Pancreas (tissue), 10 donors: ENCODE measurements at regions not wholly inside any gene's neighbourhood (a gene's known extent, or its start where the extent isn't known, plus 50 kb on each side); places are given as distances from the start of the nearest gene placed in this dataset.

Experiments used
- ATAC-seq, 4 donors: fragments of 200-7000 bp; cut with Tn5 transposase; one replicate each; pipeline versions ENCODE4 v1.8.0 to v1.9.1; 2020; ENCODE audit warnings: mild to moderate bottlenecking in 4 of 4, moderate library complexity in 4 of 4
- DNase-seq, 6 donors: peaks; one replicate each; pipeline ENCODE4 v3.0.0-alpha.2; 2020
- FAIRE-seq: peaks from 2 replicates; lab custom pipeline; 2012; peaks lifted over from hg19 to GRCh38; lab: Jason Lieb, UNC
- H3K27ac ChIP-seq, 4 donors: fragments of 200-600 bp; sonication (generic); 1 replicate in 3 of 4; 2 replicates in 1 of 4; pipeline versions ENCODE4 v1.5.0 to v1.8.0; 2020
- H3K27me3 ChIP-seq, 4 donors: fragments of 200-600 bp; one replicate each; pipeline ENCODE4 v1.8.0; 2021
- H3K36me3 ChIP-seq, 3 donors: fragments of 200-600 bp; sonication (generic) in 1 of 3; one replicate each; pipeline versions ENCODE4 v1.5.0 to v1.8.0; 2020 to 2021
- H3K4me1 ChIP-seq, 3 donors: fragments of 200-600 bp; one replicate each; pipeline ENCODE4 v1.8.0; 2021
- H3K4me3 ChIP-seq, 4 donors: fragments of 200-600 bp; sonication (generic) in 2 of 4; one replicate each; pipeline versions ENCODE4 v1.5.0 to v1.8.0; 2020 to 2021
- H3K9me3 ChIP-seq, 4 donors: fragments of 200-600 bp; one replicate each; pipeline ENCODE4 v1.8.0; 2021
- CTCF ChIP-seq, 4 donors: fragments of 200-600 bp; sonication (generic) in 3 of 4; IDR thresholded peaks; one replicate each; pipeline versions ENCODE4 v1.5.0 to v1.8.0; 2021; ENCODE audit warnings: antibody characterized with exemption in 4 of 4
- WGBS, 2 donors: extraction: QIAGEN DNeasy Blood & Tissue Kit; methylation state at CpG; one replicate each; pipeline ENCODE4 v1.1.7; 2013; 5-methylcytosine and 5-hydroxymethylcytosine counted together
- intact Hi-C, 3 donors: fragments of 100-400 bp; cut with DNase I; formaldehyde crosslinking; loops; one replicate each; pipeline versions ENCODE4 v1.11.1 to v1.14.2; 2022
- donor health status: healthy with polysubstance abuse.
- donor health status: DM: no; HTN: no; CAD: no; lungs with moderate emphysema.
- donor health status: DM: no; HTN: no; CAD: no.
- donor health status: control.
- donor health status: control.
- donor health status: Bipolar disorder and iron deficiency.
- donor health status: DM: yes; HTN: yes; CAD: no.
- donor health status: DM: no; HTN: no; CAD: no.
- donor health status: DM: no; HTN: no; CAD: no.
- donor health status: DM: yes; HTN: yes; CAD: no.

DNA sequence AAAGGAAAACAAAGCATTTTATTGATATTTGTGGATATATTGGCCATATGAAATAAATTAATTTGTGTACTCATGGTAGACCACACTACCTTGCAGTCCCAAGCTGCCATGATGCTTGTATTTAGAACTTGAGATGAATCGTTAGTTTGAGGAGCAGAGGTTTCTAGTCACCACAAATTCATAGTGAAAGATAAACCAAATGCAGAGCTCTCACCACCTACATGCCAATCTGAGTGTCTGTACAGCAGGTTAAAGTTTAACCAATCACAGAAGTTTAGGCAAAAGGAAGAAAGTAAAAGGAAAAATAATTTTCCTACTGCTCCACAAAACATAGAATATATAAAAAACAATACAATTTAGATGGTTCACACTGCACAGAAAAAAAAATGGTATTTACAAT lies 163.6 kb upstream of the FTMT start:
- intact Hi-C loops: no loop called here
- no peak for ATAC-seq
- no peak for TF ChIP-seq CTCF (IDR thresholded peaks at IDR 0.05)
- 18 to 36% methylated on average over 1 of the region's 1 CpG for WGBS, 2 donors
- H3K9me3 ChIP-seq: no peaks in the 10 kb centered on the region
- no peaks in the 10 kb centered on the region for H3K4me1 ChIP-seq
- FAIRE-seq: no peak
- no peak for DNase-seq
- no peaks in the 10 kb centered on the region for H3K27me3 ChIP-seq
- H3K27ac ChIP-seq: no peak overlapping the region
- H3K36me3 ChIP-seq: no peaks in the 10 kb centered on the region
- no peak overlapping the region for H3K4me3 ChIP-seq

DNA sequence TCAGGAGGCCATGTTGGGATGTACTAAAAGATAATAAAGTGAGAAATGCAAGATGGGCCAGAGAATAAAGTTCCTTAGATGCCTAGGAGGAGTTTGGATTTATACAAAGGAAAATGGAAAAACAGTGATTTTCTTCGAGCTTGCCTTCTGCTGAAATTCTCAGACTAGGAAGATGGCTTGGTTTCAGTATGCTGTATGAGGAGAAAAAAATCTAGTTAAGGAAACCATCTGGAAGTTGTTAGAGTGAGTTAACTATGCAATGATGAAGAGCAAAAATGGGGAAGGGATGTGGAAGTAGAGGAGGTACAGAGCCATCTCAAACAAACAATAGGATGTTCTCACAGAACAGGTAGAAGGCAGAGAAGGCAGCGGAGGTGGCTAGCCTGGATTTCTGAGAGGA lies 162.9 kb upstream of the FTMT start:
- no peak for ATAC-seq
- no peak for TF ChIP-seq CTCF (IDR thresholded peaks at IDR 0.05)
- Histone ChIP-seq H3K4me1 (no peaks in the 10 kb centered on the region), H3K36me3 (no peaks in the 10 kb centered on the region), H3K27me3 (no peaks in the 10 kb centered on the region), H3K4me3 (no peak overlapping the region), H3K9me3 (no peaks in the 10 kb centered on the region), H3K27ac (no peak overlapping the region)
- FAIRE-seq: no peak
- WGBS, 2 donors: 73 to 79% methylated on average over 2 of the region's 2 CpGs
- intact Hi-C loops: no loop called here
- no peak for DNase-seq

GRCh38 chr5:121691478-121691877 lies 160.2 kb upstream of the FTMT start:
- FAIRE-seq: no peak
- no peak for DNase-seq
- Histone ChIP-seq H3K4me3 (no peak overlapping the region), H3K9me3 (no peaks in the 10 kb centered on the region), H3K27ac (no peak overlapping the region), H3K27me3 (no peaks in the 10 kb centered on the region), H3K36me3 (no peaks in the 10 kb centered on the region), H3K4me1 (no peaks in the 10 kb centered on the region)
- TF ChIP-seq CTCF (IDR thresholded peaks at IDR 0.05): no peak
- intact Hi-C loops: no loop called here
- peak in 3 of 4 donors; percentile 15 to 61 (median 29) for ATAC-seq

GRCh38 chr5:121692158-121692557 lies 159.5 kb upstream of the FTMT start:
- H3K27me3 ChIP-seq: no peaks in the 10 kb centered on the region
- no peak for DNase-seq
- H3K36me3 ChIP-seq: no peaks in the 10 kb centered on the region
- H3K9me3 ChIP-seq: no peaks in the 10 kb centered on the region
- 17 to 37% methylated on average over 2 of the region's 2 CpGs for WGBS, 2 donors
- no peak overlapping the region for H3K27ac ChIP-seq
- H3K4me1 ChIP-seq: no peaks in the 10 kb centered on the region
- intact Hi-C loops: no loop called here
- no peak for ATAC-seq
- FAIRE-seq: no peak
- no peak overlapping the region for H3K4me3 ChIP-seq
- TF ChIP-seq CTCF (IDR thresholded peaks at IDR 0.05): no peak

- no peaks in the 10 kb centered on the region for H3K27me3 ChIP-seq
- no peaks in the 10 kb centered on the region for H3K9me3 ChIP-seq
- H3K4me1 ChIP-seq: no peaks in the 10 kb centered on the region
- H3K36me3 ChIP-seq: no peaks in the 10 kb centered on the region
- intact Hi-C loops: no loop called here
- FAIRE-seq (no peak), ATAC-seq (no peak), DNase-seq (no peak)
- H3K4me3 ChIP-seq: no peak overlapping the region
- 47 to 72% methylated on average over 1 of the region's 1 CpG for WGBS, 2 donors
- no peak overlapping the region for H3K27ac ChIP-seq
- TF ChIP-seq CTCF (IDR thresholded peaks at IDR 0.05): no peak
These were observed 157.8 kb upstream of the FTMT start for GRCh38 chr5:121693864-121694263.
